ENCODE measurements at regions not wholly inside any gene's neighbourhood (a gene's known extent, or its start where the extent isn't known, plus 50 kb on each side); places are given as distances from the start of the nearest gene placed in this dataset.

DNA sequence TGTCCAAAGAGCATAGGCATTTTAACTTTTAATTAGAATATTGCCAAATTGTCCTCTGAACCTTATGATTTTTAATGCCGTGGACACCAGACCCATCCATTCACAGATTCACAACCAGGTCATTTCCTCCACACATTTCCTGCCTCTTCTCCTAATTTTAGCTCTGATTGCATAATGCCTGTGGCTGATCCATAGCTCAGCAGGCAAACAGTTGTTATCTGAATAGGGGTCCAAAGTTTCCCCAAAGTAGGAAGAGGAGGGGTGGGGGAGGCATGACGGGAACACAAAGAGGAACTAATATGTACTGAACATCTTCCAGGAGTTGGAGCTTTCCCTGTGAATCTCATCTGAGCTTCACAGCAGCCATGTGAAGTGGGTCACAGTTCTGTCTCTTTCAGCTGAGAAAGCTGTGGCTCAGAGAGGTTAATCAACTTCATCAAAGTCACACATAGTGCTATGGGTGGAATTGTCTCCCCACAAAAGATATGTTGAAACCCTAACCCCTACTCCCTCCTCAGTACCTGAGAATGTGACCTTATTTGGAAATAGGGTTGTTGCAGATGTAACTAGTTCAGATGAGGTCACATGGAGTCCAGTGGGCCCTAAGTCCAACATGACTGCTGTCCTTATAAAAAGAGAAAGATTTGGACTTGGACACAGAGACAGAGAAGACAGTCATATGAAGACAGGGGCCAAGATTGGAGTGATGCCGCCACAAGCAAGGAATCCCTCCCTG lies 106.7 kb upstream of the AGBL1 start:
- H2BK15ac ChIP-seq (ENCODE audit: low read depth, poor library complexity, severe bottlenecking): no peak overlapping the region
- no peak overlapping the region for H2AK5ac ChIP-seq (ENCODE audit: low read length, severe bottlenecking)
- no peak overlapping the region for H3K4ac ChIP-seq (ENCODE audit: low read depth in 1 of 2, low read length in 2 of 2)
- H3K27ac ChIP-seq (ENCODE audit: low read length, poor library complexity, severe bottlenecking): no peak overlapping the region
- H3K4me2 ChIP-seq (ENCODE audit: low read length, poor library complexity, severe bottlenecking): no peak overlapping the region
- 86% methylated on average over 3 of the region's 3 CpGs for WGBS
- H3K9me3 ChIP-seq (ENCODE audit: control insufficient read depth, low read length): no peaks in the 10 kb centered on the region
- H3K36me3 ChIP-seq (ENCODE audit: control insufficient read depth in 1 of 2, insufficient read depth in 2 of 2, low read depth in 1 of 2, low read length in 2 of 2): no peaks in the 10 kb centered on the region
- no peak overlapping the region for H2AFZ ChIP-seq (ENCODE audit: low read depth, low read length)
- no peak overlapping the region for H3K9ac ChIP-seq (ENCODE audit: low read length)
- no peaks in the 10 kb centered on the region for H3K79me1 ChIP-seq (replicated peaks; ENCODE audit: low read length, poor library complexity, severe bottlenecking)
- no peak overlapping the region for H3K14ac ChIP-seq (ENCODE audit: low read length in 2 of 2)
- H2BK12ac ChIP-seq (ENCODE audit: low read length in 2 of 2): no peak overlapping the region
- H3K27me3 ChIP-seq (ENCODE audit: control insufficient read depth in 1 of 2, insufficient read depth in 1 of 2, low read length in 2 of 2): no peaks in the 10 kb centered on the region
- no peak overlapping the region for H3K23ac ChIP-seq (ENCODE audit: low read length in 2 of 2)
- no peak overlapping the region for H2BK5ac ChIP-seq (ENCODE audit: low read depth, low read length, poor library complexity, severe bottlenecking)
- no peak overlapping the region for H2BK120ac ChIP-seq (ENCODE audit: low read depth, low read length)
- H3K4me3 ChIP-seq (ENCODE audit: insufficient read depth in 1 of 2, low read depth in 1 of 2, low read length in 2 of 2): no peak overlapping the region
- no peak for DNase-seq
- H4K8ac ChIP-seq (ENCODE audit: low read length): no peak overlapping the region
- no peak overlapping the region for H3K18ac ChIP-seq (ENCODE audit: low read depth in 1 of 2, low read length in 2 of 2)
- H4K91ac ChIP-seq (ENCODE audit: low read length): no peak overlapping the region
- no peaks in the 10 kb centered on the region for H3K4me1 ChIP-seq (ENCODE audit: control insufficient read depth, insufficient read depth, low read depth, low read length)

DNA sequence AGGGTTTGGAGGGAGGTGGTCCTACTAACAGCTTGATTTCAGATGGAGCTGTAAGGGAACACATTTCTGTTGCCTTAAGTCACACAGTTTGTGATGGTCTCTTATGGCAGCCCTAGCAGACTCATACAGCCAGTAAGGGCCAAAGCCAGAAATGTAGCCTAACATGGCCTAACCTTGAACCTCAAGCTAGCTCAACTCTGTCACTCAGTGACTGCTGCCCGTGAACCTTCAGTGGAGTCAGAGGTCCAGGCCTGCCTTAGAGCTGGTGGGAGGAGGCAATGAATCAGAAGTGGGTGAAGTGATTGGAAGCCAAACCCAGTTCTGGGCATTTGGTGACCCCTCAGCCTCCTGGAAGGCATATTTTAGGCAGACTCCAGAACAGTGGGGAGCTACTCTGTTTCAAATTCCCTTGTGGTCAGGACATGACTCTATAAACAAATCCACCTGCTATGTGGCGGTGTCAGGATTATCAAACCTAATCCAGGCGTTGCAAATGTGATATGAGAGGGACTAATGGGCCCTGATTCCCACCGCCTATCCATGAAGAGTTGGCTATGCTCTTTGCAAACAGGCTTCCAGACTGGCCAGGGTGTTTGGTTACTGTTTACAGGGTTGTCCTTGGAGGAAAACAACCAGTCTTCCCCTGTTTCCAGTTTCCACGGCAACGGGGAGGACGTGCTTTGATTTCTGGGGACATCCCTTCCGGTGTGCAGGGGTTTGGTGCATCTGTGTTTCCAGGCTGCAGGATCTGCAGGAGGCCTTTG lies 105.9 kb upstream of the AGBL1 start:
- no peaks in the 10 kb centered on the region for H3K9me3 ChIP-seq (ENCODE audit: control insufficient read depth, low read length)
- no peak overlapping the region for H2AFZ ChIP-seq (ENCODE audit: low read depth, low read length)
- no peak overlapping the region for H3K4me3 ChIP-seq (ENCODE audit: insufficient read depth in 1 of 2, low read depth in 1 of 2, low read length in 2 of 2)
- no peak overlapping the region for H3K23ac ChIP-seq (ENCODE audit: low read length in 2 of 2)
- H2BK120ac ChIP-seq (ENCODE audit: low read depth, low read length): no peak overlapping the region
- no peak overlapping the region for H3K4ac ChIP-seq (ENCODE audit: low read depth in 1 of 2, low read length in 2 of 2)
- no peak overlapping the region for H4K8ac ChIP-seq (ENCODE audit: low read length)
- no peak overlapping the region for H2AK5ac ChIP-seq (ENCODE audit: low read length, severe bottlenecking)
- no peak overlapping the region for H3K18ac ChIP-seq (ENCODE audit: low read depth in 1 of 2, low read length in 2 of 2)
- no peak overlapping the region for H2BK12ac ChIP-seq (ENCODE audit: low read length in 2 of 2)
- H3K4me2 ChIP-seq (ENCODE audit: low read length, poor library complexity, severe bottlenecking): no peak overlapping the region
- H3K36me3 ChIP-seq (ENCODE audit: control insufficient read depth in 1 of 2, insufficient read depth in 2 of 2, low read depth in 1 of 2, low read length in 2 of 2): no peaks in the 10 kb centered on the region
- no peak overlapping the region for H2BK15ac ChIP-seq (ENCODE audit: low read depth, poor library complexity, severe bottlenecking)
- H3K79me1 ChIP-seq (replicated peaks; ENCODE audit: low read length, poor library complexity, severe bottlenecking): no peaks in the 10 kb centered on the region
- H2BK5ac ChIP-seq (ENCODE audit: low read depth, low read length, poor library complexity, severe bottlenecking): no peak overlapping the region
- WGBS: 86% methylated on average over 8 of the region's 8 CpGs
- H3K9ac ChIP-seq (ENCODE audit: low read length): no peak overlapping the region
- no peak overlapping the region for H3K14ac ChIP-seq (ENCODE audit: low read length in 2 of 2)
- H3K4me1 ChIP-seq (ENCODE audit: control insufficient read depth, insufficient read depth, low read depth, low read length): no peaks in the 10 kb centered on the region
- no peak overlapping the region for H3K27ac ChIP-seq (ENCODE audit: low read length, poor library complexity, severe bottlenecking)
- no peaks in the 10 kb centered on the region for H3K27me3 ChIP-seq (ENCODE audit: control insufficient read depth in 1 of 2, insufficient read depth in 1 of 2, low read length in 2 of 2)
- no peak for DNase-seq
- H4K91ac ChIP-seq (ENCODE audit: low read length): no peak overlapping the region

DNA sequence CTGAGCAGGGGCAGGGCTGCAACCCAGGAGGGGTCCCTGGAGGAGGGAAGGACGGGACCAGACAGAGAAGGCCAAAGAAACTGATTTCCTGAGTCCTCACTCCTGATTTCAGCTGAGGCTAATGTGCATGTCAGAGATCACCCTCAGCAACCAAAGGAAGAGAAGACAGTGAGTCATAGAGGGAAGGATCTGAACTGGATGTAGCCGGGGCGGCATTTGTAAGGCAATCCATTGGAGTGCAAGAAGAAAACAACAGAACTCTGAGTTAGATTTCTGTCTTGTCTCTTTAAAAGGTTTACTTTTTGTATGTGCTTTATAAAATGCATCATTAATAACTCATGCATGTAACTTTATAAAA lies 105.3 kb upstream of the AGBL1 start:
- WGBS: 17% methylated on average over 3 of the region's 3 CpGs

DNA sequence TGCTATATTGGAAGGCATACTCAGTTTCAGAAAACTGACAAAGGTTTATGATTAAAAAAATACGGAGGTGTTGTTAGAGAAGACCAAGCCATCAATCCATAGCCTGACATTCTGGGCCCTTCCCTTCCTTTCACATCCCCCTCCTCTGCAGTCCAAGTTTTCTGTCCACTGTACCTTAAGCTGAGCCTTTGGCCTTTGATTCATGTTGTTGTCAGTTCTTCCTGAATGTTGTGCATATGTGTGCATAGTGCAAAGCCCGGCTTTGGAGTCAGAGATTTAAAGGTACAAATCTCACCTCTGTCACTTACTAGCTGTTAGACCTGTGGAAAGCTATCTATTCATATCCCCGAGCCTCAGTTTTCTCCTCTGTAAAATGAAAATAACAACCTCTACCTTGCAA lies 104.9 kb upstream of the AGBL1 start:
- H2AK5ac ChIP-seq (ENCODE audit: low read length, severe bottlenecking): no peak overlapping the region
- no peaks in the 10 kb centered on the region for H3K9me3 ChIP-seq (ENCODE audit: control insufficient read depth, low read length)
- no peak overlapping the region for H3K4me3 ChIP-seq (ENCODE audit: insufficient read depth in 1 of 2, low read depth in 1 of 2, low read length in 2 of 2)
- no peaks in the 10 kb centered on the region for H3K27me3 ChIP-seq (ENCODE audit: control insufficient read depth in 1 of 2, insufficient read depth in 1 of 2, low read length in 2 of 2)
- H4K91ac ChIP-seq (ENCODE audit: low read length): no peak overlapping the region
- no peak overlapping the region for H3K4ac ChIP-seq (ENCODE audit: low read depth in 1 of 2, low read length in 2 of 2)
- H3K4me1 ChIP-seq (ENCODE audit: control insufficient read depth, insufficient read depth, low read depth, low read length): no peaks in the 10 kb centered on the region
- H3K4me2 ChIP-seq (ENCODE audit: low read length, poor library complexity, severe bottlenecking): no peak overlapping the region
- H4K8ac ChIP-seq (ENCODE audit: low read length): no peak overlapping the region
- H3K18ac ChIP-seq (ENCODE audit: low read depth in 1 of 2, low read length in 2 of 2): no peak overlapping the region
- no peaks in the 10 kb centered on the region for H3K36me3 ChIP-seq (ENCODE audit: control insufficient read depth in 1 of 2, insufficient read depth in 2 of 2, low read depth in 1 of 2, low read length in 2 of 2)
- H2BK120ac ChIP-seq (ENCODE audit: low read depth, low read length): no peak overlapping the region
- no peak for DNase-seq
- H3K14ac ChIP-seq (ENCODE audit: low read length in 2 of 2): no peak overlapping the region
- H3K23ac ChIP-seq (ENCODE audit: low read length in 2 of 2): no peak overlapping the region
- no peak overlapping the region for H2BK12ac ChIP-seq (ENCODE audit: low read length in 2 of 2)
- H3K9ac ChIP-seq (ENCODE audit: low read length): no peak overlapping the region
- no peak overlapping the region for H2BK5ac ChIP-seq (ENCODE audit: low read depth, low read length, poor library complexity, severe bottlenecking)
- no peak overlapping the region for H3K27ac ChIP-seq (ENCODE audit: low read length, poor library complexity, severe bottlenecking)
- no CpG with 5 or more reads among the region's 3 CpGs for WGBS
- H2BK15ac ChIP-seq (ENCODE audit: low read depth, poor library complexity, severe bottlenecking): no peak overlapping the region
- H3K79me1 ChIP-seq (replicated peaks; ENCODE audit: low read length, poor library complexity, severe bottlenecking): no peaks in the 10 kb centered on the region
- H2AFZ ChIP-seq (ENCODE audit: low read depth, low read length): no peak overlapping the region

More for the DNA sequence above, 105.3 kb upstream of the AGBL1 start:
- H3K9me3 ChIP-seq (ENCODE audit: control insufficient read depth, low read length): no peaks in the 10 kb centered on the region
- H3K4me2 ChIP-seq (ENCODE audit: low read length, poor library complexity, severe bottlenecking): no peak overlapping the region
- H2BK12ac ChIP-seq (ENCODE audit: low read length in 2 of 2): no peak overlapping the region
- H3K4me1 ChIP-seq (ENCODE audit: control insufficient read depth, insufficient read depth, low read depth, low read length): no peaks in the 10 kb centered on the region
- H2BK15ac ChIP-seq (ENCODE audit: low read depth, poor library complexity, severe bottlenecking): no peak overlapping the region
- no peak overlapping the region for H3K14ac ChIP-seq (ENCODE audit: low read length in 2 of 2)
- H4K8ac ChIP-seq (ENCODE audit: low read length): no peak overlapping the region
- H3K23ac ChIP-seq (ENCODE audit: low read length in 2 of 2): no peak overlapping the region
- no peak overlapping the region for H2AFZ ChIP-seq (ENCODE audit: low read depth, low read length)
- H3K9ac ChIP-seq (ENCODE audit: low read length): no peak overlapping the region
- no peak overlapping the region for H3K27ac ChIP-seq (ENCODE audit: low read length, poor library complexity, severe bottlenecking)
- no peaks in the 10 kb centered on the region for H3K79me1 ChIP-seq (replicated peaks; ENCODE audit: low read length, poor library complexity, severe bottlenecking)
- no peak overlapping the region for H3K4me3 ChIP-seq (ENCODE audit: insufficient read depth in 1 of 2, low read depth in 1 of 2, low read length in 2 of 2)
- H3K36me3 ChIP-seq (ENCODE audit: control insufficient read depth in 1 of 2, insufficient read depth in 2 of 2, low read depth in 1 of 2, low read length in 2 of 2): no peaks in the 10 kb centered on the region
- H4K91ac ChIP-seq (ENCODE audit: low read length): no peak overlapping the region
- no peak overlapping the region for H3K4ac ChIP-seq (ENCODE audit: low read depth in 1 of 2, low read length in 2 of 2)
- H3K27me3 ChIP-seq (ENCODE audit: control insufficient read depth in 1 of 2, insufficient read depth in 1 of 2, low read length in 2 of 2): no peaks in the 10 kb centered on the region
- H2AK5ac ChIP-seq (ENCODE audit: low read length, severe bottlenecking): no peak overlapping the region
- H3K18ac ChIP-seq (ENCODE audit: low read depth in 1 of 2, low read length in 2 of 2): no peak overlapping the region
- no peak overlapping the region for H2BK5ac ChIP-seq (ENCODE audit: low read depth, low read length, poor library complexity, severe bottlenecking)
- no peak overlapping the region for H2BK120ac ChIP-seq (ENCODE audit: low read depth, low read length)
- DNase-seq: no peak
